ENCODE measurements at regions not wholly inside any gene's neighbourhood (a gene's known extent, or its start where the extent isn't known, plus 50 kb on each side); places are given as distances from the start of the nearest gene placed in this dataset.
"Not testable (repeated sequence)": the region's sequence is repeated elsewhere in the genome, so short reads cannot be mapped to it uniquely, and the experiment has no call there.

DNA sequence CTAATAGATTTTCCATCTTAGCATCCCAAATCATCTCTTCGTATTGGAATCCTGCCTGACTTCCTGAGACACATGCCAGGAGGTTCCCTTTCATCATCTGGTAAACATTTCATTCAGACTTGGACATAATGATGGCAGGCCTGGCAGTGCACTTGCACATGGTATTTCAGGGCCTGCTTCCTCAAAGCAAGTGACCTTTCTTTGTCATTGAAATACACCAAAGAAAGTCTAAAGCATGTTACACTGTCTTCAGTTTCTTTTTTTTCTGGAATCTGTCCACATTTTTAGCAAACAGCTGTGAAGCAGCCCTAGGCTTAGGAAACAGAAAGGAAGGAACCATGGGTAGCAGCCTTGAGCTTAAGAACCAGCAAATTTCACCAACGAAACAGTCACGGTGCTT, 205.9 kb upstream of the VCX start:
- no peak for DNase-seq
- no peak overlapping the region for H3K4me3 ChIP-seq
- no peak overlapping the region for H3K27ac ChIP-seq
- intact Hi-C loops (cut with DNase I; ENCODE audit: low total_unique reads) = no loop called here
- H3K4me1 ChIP-seq = no peaks in the 10 kb centered on the region
- no peaks in the 10 kb centered on the region for H3K27me3 ChIP-seq
- no peaks in the 10 kb centered on the region for H3K9me3 ChIP-seq
- WGBS, 2 donors = 59 to 62% methylated on average over 3 of the region's 3 CpGs
- H3K36me3 ChIP-seq (ENCODE audit: low read depth, missing control alignments) = no peaks in the 10 kb centered on the region
- TF ChIP-seq POLR2A (IDR thresholded peaks at IDR 0.05) = no peak
- no peak for TF ChIP-seq CTCF (IDR thresholded peaks at IDR 0.05)

DNA sequence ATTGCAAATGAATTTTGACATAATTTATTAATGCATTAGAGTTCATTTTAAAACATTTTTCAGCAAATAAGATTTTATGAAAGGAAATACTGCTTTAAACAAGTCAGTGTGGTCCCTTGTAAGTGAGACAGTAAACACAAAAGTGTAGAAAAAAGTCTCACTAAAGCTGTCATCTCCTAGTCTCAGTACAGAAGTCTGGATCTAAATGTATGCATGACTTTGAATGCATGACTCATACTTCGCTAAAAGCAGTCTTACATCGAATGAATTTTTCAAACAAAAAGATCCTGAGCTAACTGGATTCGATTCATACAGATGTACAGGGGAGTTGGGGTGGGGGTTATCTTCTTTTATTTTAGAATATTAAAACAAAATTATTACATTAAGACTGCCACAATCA, 207.4 kb upstream of the VCX start:
- H3K36me3 ChIP-seq (ENCODE audit: low read depth, missing control alignments) = no peaks in the 10 kb centered on the region
- 89 to 93% methylated on average over 3 of the region's 3 CpGs for WGBS, 2 donors
- no peak for DNase-seq
- TF ChIP-seq CTCF (IDR thresholded peaks at IDR 0.05) (no peak), POLR2A (IDR thresholded peaks at IDR 0.05) (no peak)
- no peaks in the 10 kb centered on the region for H3K4me1 ChIP-seq
- H3K27ac ChIP-seq = no peak overlapping the region
- H3K27me3 ChIP-seq = no peaks in the 10 kb centered on the region
- no peak overlapping the region for H3K4me3 ChIP-seq
- intact Hi-C loops (cut with DNase I; ENCODE audit: low total_unique reads) = no loop called here
- no peaks in the 10 kb centered on the region for H3K9me3 ChIP-seq

DNA sequence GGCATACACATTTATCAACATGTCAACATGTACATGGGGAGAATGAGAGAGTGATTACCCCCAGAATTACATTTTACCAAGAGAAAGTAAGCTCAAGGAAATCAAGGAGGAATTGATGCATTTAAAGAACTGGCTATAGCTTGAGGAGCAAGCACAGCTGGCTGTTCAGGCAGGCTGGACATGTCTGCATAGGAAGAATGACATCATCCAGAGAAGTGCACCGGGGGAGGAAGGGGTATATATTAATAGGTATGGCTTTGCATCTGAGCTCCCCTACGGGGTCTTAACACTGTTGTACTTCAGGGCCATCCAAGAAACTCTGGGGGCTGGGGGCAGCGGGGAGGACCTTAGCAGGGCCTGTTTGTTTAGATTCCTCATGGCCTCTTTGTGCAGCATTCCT, 222.4 kb upstream of the VCX start:
- no peaks in the 10 kb centered on the region for H3K27me3 ChIP-seq
- no peaks in the 10 kb centered on the region for H3K9me3 ChIP-seq
- no peaks in the 10 kb centered on the region for H3K4me1 ChIP-seq
- no peak for TF ChIP-seq CTCF (IDR thresholded peaks at IDR 0.05)
- no peak for TF ChIP-seq POLR2A (IDR thresholded peaks at IDR 0.05)
- H3K27ac ChIP-seq = no peak overlapping the region
- intact Hi-C loops (cut with DNase I; ENCODE audit: low total_unique reads) = no loop called here
- DNase-seq = no peak
- 57 to 87% methylated on average over 3 of the region's 3 CpGs for WGBS, 2 donors
- H3K4me3 ChIP-seq = no peak overlapping the region
- no peaks in the 10 kb centered on the region for H3K36me3 ChIP-seq (ENCODE audit: low read depth, missing control alignments)

GRCh38 chrX:7617994-7618393, 225.0 kb upstream of the VCX start:
- Histone ChIP-seq H3K27me3 (no peaks in the 10 kb centered on the region), H3K4me1 (no peaks in the 10 kb centered on the region), H3K36me3 (ENCODE audit: low read depth, missing control alignments) (no peaks in the 10 kb centered on the region), H3K27ac (no peak overlapping the region), H3K4me3 (no peak overlapping the region), H3K9me3 (no peaks in the 10 kb centered on the region)
- TF ChIP-seq CTCF (IDR thresholded peaks at IDR 0.05) (no peak), POLR2A (IDR thresholded peaks at IDR 0.05) (no peak)
- DNase-seq = no peak
- 99 to 100% methylated on average over 1 to 3 of the region's 3 CpGs for WGBS, 2 donors
- intact Hi-C loops (cut with DNase I; ENCODE audit: low total_unique reads) = no loop called here

DNA sequence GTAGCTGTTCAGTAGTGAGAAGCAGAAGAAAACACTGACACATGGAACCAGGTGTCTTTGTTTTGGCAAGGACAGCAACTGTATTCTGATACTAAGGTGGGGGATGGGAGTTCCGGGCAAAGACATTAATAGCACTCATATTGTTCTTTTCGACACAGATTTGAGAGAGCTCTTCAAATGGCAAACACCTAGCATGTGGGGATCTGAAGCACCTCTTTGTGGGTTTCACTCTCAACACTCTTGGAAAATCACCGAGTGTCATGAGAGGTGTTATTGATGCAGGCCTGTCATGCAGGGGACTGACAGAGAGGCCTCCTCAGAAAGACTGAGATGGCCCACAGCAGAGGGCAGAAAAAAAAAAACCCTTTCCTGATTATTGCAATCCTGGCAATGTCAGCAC, 228.4 kb upstream of the VCX start:
- DNase-seq = no peak
- no peaks in the 10 kb centered on the region for H3K4me1 ChIP-seq
- TF ChIP-seq POLR2A (IDR thresholded peaks at IDR 0.05) (no peak), CTCF (IDR thresholded peaks at IDR 0.05) (no peak)
- no peaks in the 10 kb centered on the region for H3K36me3 ChIP-seq (ENCODE audit: low read depth, missing control alignments)
- H3K4me3 ChIP-seq = no peak overlapping the region
- WGBS, 2 donors = 77 to 96% methylated on average over 3 of the region's 3 CpGs
- no peaks in the 10 kb centered on the region for H3K27me3 ChIP-seq
- intact Hi-C loops (cut with DNase I; ENCODE audit: low total_unique reads) = no loop called here
- H3K27ac ChIP-seq = no peak overlapping the region
- no peaks in the 10 kb centered on the region for H3K9me3 ChIP-seq

GRCh38 chrX:7608625-7609024, 234.3 kb upstream of the VCX start:
- H3K27me3 ChIP-seq; H3K9me3 ChIP-seq; DNase-seq; H3K4me1 ChIP-seq; H3K36me3 ChIP-seq (ENCODE audit: low read depth, missing control alignments); intact Hi-C loops (cut with DNase I; ENCODE audit: low total_unique reads); H3K4me3 ChIP-seq; H3K27ac ChIP-seq: not testable (repeated sequence)
- no CpG with 5 or more reads among the region's 29 CpGs for WGBS, 2 donors
